ENCODE measurements at regions not wholly inside any gene's neighbourhood (a gene's known extent, or its start where the extent isn't known, plus 50 kb on each side); places are given as distances from the start of the nearest gene placed in this dataset.

- Histone ChIP-seq H3K4me1 (ENCODE audit: control insufficient read depth, insufficient read depth, low read length) (no peaks in the 10 kb centered on the region), H3K27ac (ENCODE audit: low read length) (no peak overlapping the region), H3K4me3 (ENCODE audit: low read length) (no peak overlapping the region), H3K9me3 (ENCODE audit: control insufficient read depth, low read length) (no peaks in the 10 kb centered on the region), H3K27me3 (ENCODE audit: control insufficient read depth, insufficient read depth) (no peaks in the 10 kb centered on the region)
- intact Hi-C loops (cut with DNase I): no loop called here
- ATAC-seq (no peak), DNase-seq (no peak)
These were observed 353.6 kb downstream of the TLE4 start for GRCh38 chr9:79925326-79925725.

GRCh38 chr9:79924836-79925235 is 353.1 kb downstream of the TLE4 start:
- ATAC-seq (no peak), DNase-seq (no peak)
- 75% methylated on average over 2 of the region's 2 CpGs for WGBS
- intact Hi-C loops (cut with DNase I): no loop called here
- no peak overlapping the region for H3K4me3 ChIP-seq (ENCODE audit: low read length)
- H3K27me3 ChIP-seq (ENCODE audit: control insufficient read depth, insufficient read depth): no peaks in the 10 kb centered on the region
- H3K4me1 ChIP-seq (ENCODE audit: control insufficient read depth, insufficient read depth, low read length): no peaks in the 10 kb centered on the region
- H3K27ac ChIP-seq (ENCODE audit: low read length): no peak overlapping the region
- no peaks in the 10 kb centered on the region for H3K9me3 ChIP-seq (ENCODE audit: control insufficient read depth, low read length)

- no peak for ATAC-seq
These were observed 345.7 kb downstream of the TLE4 start for GRCh38 chr9:79917421-79917820.

GRCh38 chr9:79913867-79914266 is 342.1 kb downstream of the TLE4 start:
- intact Hi-C loops (cut with DNase I): no loop called here
- Histone ChIP-seq H3K4me3 (ENCODE audit: low read length) (no peak overlapping the region), H3K27me3 (ENCODE audit: control insufficient read depth, insufficient read depth) (no peaks in the 10 kb centered on the region), H3K4me1 (ENCODE audit: control insufficient read depth, insufficient read depth, low read length) (no peaks in the 10 kb centered on the region), H3K9me3 (ENCODE audit: control insufficient read depth, low read length) (no peaks in the 10 kb centered on the region), H3K27ac (ENCODE audit: low read length) (no peak overlapping the region)
- WGBS: 91% methylated on average over 4 of the region's 4 CpGs
- DNase-seq (no peak), ATAC-seq (no peak)

More at GRCh38 chr9:79917421-79917820, 345.7 kb downstream of the TLE4 start:
- H3K9me3 ChIP-seq (ENCODE audit: control insufficient read depth, low read length): no peaks in the 10 kb centered on the region
- H3K4me3 ChIP-seq (ENCODE audit: low read length): no peak overlapping the region
- intact Hi-C loops (cut with DNase I): loop anchor here in 1 of 4 donors (2.0 kb wide), 1 partner anchor 29 kb away; no protein-coding TSS in a partner anchor
- no peak overlapping the region for H3K27ac ChIP-seq (ENCODE audit: low read length)
- no peak for DNase-seq
- H3K4me1 ChIP-seq (ENCODE audit: control insufficient read depth, insufficient read depth, low read length): no peaks in the 10 kb centered on the region
- WGBS: 74% methylated on average over 4 of the region's 4 CpGs
- no peaks in the 10 kb centered on the region for H3K27me3 ChIP-seq (ENCODE audit: control insufficient read depth, insufficient read depth)

GRCh38 chr9:79912318-79913070 is 340.7 kb downstream of the TLE4 start:
- WGBS: 35% methylated on average over 2 of the region's 2 CpGs
- ATAC-seq: no peak

GRCh38 chr9:79911724-79912123 is 340.0 kb downstream of the TLE4 start:
- Histone ChIP-seq H3K4me1 (ENCODE audit: control insufficient read depth, insufficient read depth, low read length) (no peaks in the 10 kb centered on the region), H3K27me3 (ENCODE audit: control insufficient read depth, insufficient read depth) (no peaks in the 10 kb centered on the region), H3K27ac (ENCODE audit: low read length) (no peak overlapping the region), H3K9me3 (ENCODE audit: control insufficient read depth, low read length) (no peaks in the 10 kb centered on the region), H3K4me3 (ENCODE audit: low read length) (no peak overlapping the region)
- intact Hi-C loops (cut with DNase I): no loop called here
- no peak for ATAC-seq
- DNase-seq: no peak
- WGBS: 94% methylated on average over 19 of the region's 19 CpGs

More at GRCh38 chr9:79912318-79913070, 340.7 kb downstream of the TLE4 start:
- intact Hi-C loops (cut with DNase I): no loop called here
- Histone ChIP-seq H3K27me3 (ENCODE audit: control insufficient read depth, insufficient read depth) (no peaks in the 10 kb centered on the region), H3K9me3 (ENCODE audit: control insufficient read depth, low read length) (no peaks in the 10 kb centered on the region), H3K4me3 (ENCODE audit: low read length) (no peak overlapping the region), H3K4me1 (ENCODE audit: control insufficient read depth, insufficient read depth, low read length) (no peaks in the 10 kb centered on the region), H3K27ac (ENCODE audit: low read length) (no peak overlapping the region)
- no peak for DNase-seq

- ATAC-seq: no peak
- WGBS: 82% methylated on average over 7 of the region's 7 CpGs
- Histone ChIP-seq H3K9me3 (ENCODE audit: control insufficient read depth, low read length) (no peaks in the 10 kb centered on the region), H3K4me1 (ENCODE audit: control insufficient read depth, insufficient read depth, low read length) (no peaks in the 10 kb centered on the region), H3K27me3 (ENCODE audit: control insufficient read depth, insufficient read depth) (no peaks in the 10 kb centered on the region), H3K27ac (ENCODE audit: low read length) (no peak overlapping the region), H3K4me3 (ENCODE audit: low read length) (no peak overlapping the region)
- intact Hi-C loops (cut with DNase I): no loop called here
- DNase-seq: no peak
These were observed 331.2 kb downstream of the TLE4 start for GRCh38 chr9:79902825-79903600.

- Histone ChIP-seq H3K9me3 (ENCODE audit: control insufficient read depth, low read length) (no peaks in the 10 kb centered on the region), H3K4me1 (ENCODE audit: control insufficient read depth, insufficient read depth, low read length) (no peaks in the 10 kb centered on the region), H3K27ac (ENCODE audit: low read length) (no peak overlapping the region), H3K4me3 (ENCODE audit: low read length) (no peak overlapping the region), H3K27me3 (ENCODE audit: control insufficient read depth, insufficient read depth) (no peaks in the 10 kb centered on the region)
- 76% methylated on average over 1 of the region's 1 CpG for WGBS
- DNase-seq: no peak
- intact Hi-C loops (cut with DNase I): no loop called here
- ATAC-seq: no peak
These were observed 329.0 kb downstream of the TLE4 start for GRCh38 chr9:79900754-79901153.

GRCh38 chr9:79896390-79896980 is 324.7 kb downstream of the TLE4 start:
- no peak for ATAC-seq

GRCh38 chr9:79895232-79895631 is 323.5 kb downstream of the TLE4 start:
- Histone ChIP-seq H3K9me3 (ENCODE audit: control insufficient read depth, low read length) (no peaks in the 10 kb centered on the region), H3K4me3 (ENCODE audit: low read length) (no peak overlapping the region), H3K4me1 (ENCODE audit: control insufficient read depth, insufficient read depth, low read length) (no peaks in the 10 kb centered on the region), H3K27ac (ENCODE audit: low read length) (no peak overlapping the region), H3K27me3 (ENCODE audit: control insufficient read depth, insufficient read depth) (no peaks in the 10 kb centered on the region)
- DNase-seq (no peak), ATAC-seq (no peak)
- intact Hi-C loops (cut with DNase I): no loop called here
- 68% methylated on average over 6 of the region's 6 CpGs for WGBS

More at GRCh38 chr9:79896390-79896980, 324.7 kb downstream of the TLE4 start:
- no peaks in the 10 kb centered on the region for H3K27me3 ChIP-seq (ENCODE audit: control insufficient read depth, insufficient read depth)
- intact Hi-C loops (cut with DNase I): no loop called here
- H3K4me3 ChIP-seq (ENCODE audit: low read length): no peak overlapping the region
- no peaks in the 10 kb centered on the region for H3K4me1 ChIP-seq (ENCODE audit: control insufficient read depth, insufficient read depth, low read length)
- DNase-seq: no peak
- WGBS: 69% methylated on average over 6 of the region's 6 CpGs
- no peaks in the 10 kb centered on the region for H3K9me3 ChIP-seq (ENCODE audit: control insufficient read depth, low read length)
- H3K27ac ChIP-seq (ENCODE audit: low read length): no peak overlapping the region

- DNase-seq (no peak), ATAC-seq (no peak)
- H3K9me3 ChIP-seq (ENCODE audit: control insufficient read depth, low read length): no peaks in the 10 kb centered on the region
- no peak overlapping the region for H3K27ac ChIP-seq (ENCODE audit: low read length)
- intact Hi-C loops (cut with DNase I): loop anchor here in 1 of 4 donors (2.0 kb wide), 1 partner anchor 27 kb away; no protein-coding TSS in a partner anchor
- no peaks in the 10 kb centered on the region for H3K4me1 ChIP-seq (ENCODE audit: control insufficient read depth, insufficient read depth, low read length)
- H3K27me3 ChIP-seq (ENCODE audit: control insufficient read depth, insufficient read depth): no peaks in the 10 kb centered on the region
- H3K4me3 ChIP-seq (ENCODE audit: low read length): no peak overlapping the region
These were observed 317.6 kb downstream of the TLE4 start for GRCh38 chr9:79889369-79889768.

All from right cardiac atrium (tissue), 5 donors.